ENCODE measurements at regions not wholly inside any gene's neighbourhood (a gene's known extent, or its start where the extent isn't known, plus 50 kb on each side); places are given as distances from the start of the nearest gene placed in this dataset.

DNA sequence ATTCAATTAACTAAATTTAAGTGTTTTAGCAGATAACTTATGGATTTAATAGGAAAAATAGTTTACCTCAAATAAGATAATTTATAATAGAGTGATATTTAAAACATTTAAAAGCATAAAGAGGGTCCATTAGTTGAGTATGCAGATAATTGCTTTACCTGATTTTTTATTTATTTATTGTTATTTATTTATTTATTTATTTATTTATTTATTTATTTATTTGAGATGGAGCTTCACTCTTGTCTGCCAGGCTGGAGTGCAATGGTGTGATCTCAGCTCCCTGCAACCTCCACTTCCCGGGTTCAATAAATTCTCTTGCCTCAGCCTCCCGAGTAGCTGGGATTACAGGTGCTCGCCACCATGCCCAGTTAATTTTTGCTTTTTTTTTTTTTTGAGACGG lies 982.9 kb downstream of the TFAP2A start:
- H4K91ac ChIP-seq (ENCODE audit: insufficient read length, low read depth, low read length): no peak overlapping the region
- WGBS (ENCODE audit: extremely low coverage, insufficient read length, low lambda C conversion rate): no CpG with 5 or more reads among the region's 4 CpGs
- H4K8ac ChIP-seq (replicated peaks; ENCODE audit: insufficient read length, low read depth, low read length): no peak overlapping the region
- Mint-ChIP-seq H3K27me3 (ENCODE audit: low read depth) (peaks cover 2% of the 10 kb centered on the region; the same call in 1 of the 2 replicates), H3K9me3 (peaks cover 0 to 2% of the 10 kb centered on the region in 2 experiments; a peak in 2 of 5 replicates), H3K4me1 (peaks cover under 1 to 3% of the 10 kb centered on the region in 2 experiments; a peak in 3 of 4 replicates), H3K36me3 (ENCODE audit: insufficient read depth in 1 of 3, low read depth in 3 of 3) (peaks cover 0 to 6% (median 0%) of the 10 kb centered on the region in 3 experiments; a peak in 2 of 7 replicates), H3K4me3 (no peak overlapping the region), H3K27ac (no peak overlapping the region)
- H3K4me1 ChIP-seq (ENCODE audit: insufficient read depth, low read length): no peaks in the 10 kb centered on the region
- no peak overlapping the region for H3T11ph ChIP-seq (ENCODE audit: low read length)
- no peak overlapping the region for H3K27ac ChIP-seq (ENCODE audit: insufficient read length, low read depth, low read length)
- H2AFZ ChIP-seq (ENCODE audit: low read length): no peak overlapping the region
- H4K5ac ChIP-seq (ENCODE audit: insufficient read length, low read depth, low read length): no peak overlapping the region
- DNase-seq: no peak
- H3K56ac ChIP-seq (ENCODE audit: insufficient read length, low read depth, low read length): no peak overlapping the region
- no peaks in the 10 kb centered on the region for H3K79me1 ChIP-seq (ENCODE audit: insufficient read depth, low read depth, low read length, poor library complexity, severe bottlenecking)
- H4K20me1 ChIP-seq (ENCODE audit: control insufficient read depth, insufficient read depth, insufficient read length): no peaks in the 10 kb centered on the region
- no peak overlapping the region for H3K4me2 ChIP-seq (ENCODE audit: insufficient read depth, insufficient read length, low read length)
- no peak overlapping the region for H2BK20ac ChIP-seq (ENCODE audit: low read depth, low read length, poor library complexity, severe bottlenecking)
- no peak overlapping the region for H3K9ac ChIP-seq (ENCODE audit: extremely low read depth, insufficient read length, low read length)
- TF ChIP-seq, protein P1, sequence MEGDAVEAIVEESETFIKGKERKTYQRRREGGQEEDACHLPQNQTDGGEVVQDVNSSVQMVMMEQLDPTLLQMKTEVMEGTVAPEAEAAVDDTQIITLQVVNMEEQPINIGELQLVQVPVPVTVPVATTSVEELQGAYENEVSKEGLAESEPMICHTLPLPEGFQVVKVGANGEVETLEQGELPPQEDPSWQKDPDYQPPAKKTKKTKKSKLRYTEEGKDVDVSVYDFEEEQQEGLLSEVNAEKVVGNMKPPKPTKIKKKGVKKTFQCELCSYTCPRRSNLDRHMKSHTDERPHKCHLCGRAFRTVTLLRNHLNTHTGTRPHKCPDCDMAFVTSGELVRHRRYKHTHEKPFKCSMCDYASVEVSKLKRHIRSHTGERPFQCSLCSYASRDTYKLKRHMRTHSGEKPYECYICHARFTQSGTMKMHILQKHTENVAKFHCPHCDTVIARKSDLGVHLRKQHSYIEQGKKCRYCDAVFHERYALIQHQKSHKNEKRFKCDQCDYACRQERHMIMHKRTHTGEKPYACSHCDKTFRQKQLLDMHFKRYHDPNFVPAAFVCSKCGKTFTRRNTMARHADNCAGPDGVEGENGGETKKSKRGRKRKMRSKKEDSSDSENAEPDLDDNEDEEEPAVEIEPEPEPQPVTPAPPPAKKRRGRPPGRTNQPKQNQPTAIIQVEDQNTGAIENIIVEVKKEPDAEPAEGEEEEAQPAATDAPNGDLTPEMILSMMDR (conservative IDR thresholded peaks at IDR 0.05): no peak
- no peak overlapping the region for H3K14ac ChIP-seq (ENCODE audit: insufficient read depth, low read length)
- H2AK5ac ChIP-seq (ENCODE audit: insufficient read length, low read length): no peak overlapping the region
- no peak overlapping the region for H3K23ac ChIP-seq (ENCODE audit: insufficient read length, low read depth, low read length)
- H3K4ac ChIP-seq (ENCODE audit: low read depth, low read length): no peak overlapping the region
- no peak overlapping the region for H3K18ac ChIP-seq (ENCODE audit: insufficient read length, low read depth, low read length)
- H3K9me3 ChIP-seq (ENCODE audit: control insufficient read depth, low read depth, low read length): no peaks in the 10 kb centered on the region
- H2BK15ac ChIP-seq (ENCODE audit: low read depth, low read length): no peak overlapping the region
- H3K27me3 ChIP-seq (ENCODE audit: insufficient read depth, low read length): no peaks in the 10 kb centered on the region
- H3K79me2 ChIP-seq (ENCODE audit: insufficient read depth, low read length): no peaks in the 10 kb centered on the region
- H2BK120ac ChIP-seq (ENCODE audit: low read depth, low read length, poor library complexity, severe bottlenecking): no peak overlapping the region
- H2BK12ac ChIP-seq (ENCODE audit: insufficient read length, low read depth, low read length): no peak overlapping the region
- no peak overlapping the region for H2BK5ac ChIP-seq (ENCODE audit: insufficient read length, low read length)
- no peaks in the 10 kb centered on the region for H3K23me2 ChIP-seq (ENCODE audit: insufficient read length, low read depth, low read length, poor library complexity, severe bottlenecking)

All from H9 (cell line).